Aorta (tissue), 5 donors: ENCODE measurements at regions not wholly inside any gene's neighbourhood (a gene's known extent, or its start where the extent isn't known, plus 50 kb on each side); places are given as distances from the start of the nearest gene placed in this dataset.

Experiments used
- ATAC-seq: fragments of 200-7000 bp; cut with Tn5 transposase; one replicate; pipeline ENCODE4 v1.9.1; 2022; ENCODE audit warnings: moderate library complexity; ENCODE audit not compliant: low FRiP score
- DNase-seq, 2 donors: peaks; one replicate each; pipeline ENCODE4 v3.0.0-alpha.2; 2020
- H3K27ac ChIP-seq, 2 donors: one replicate each; pipeline ENCODE4 v1.5.1; 2013; ENCODE audit warnings: low read length in 2 of 2, mild to moderate bottlenecking in 2 of 2, moderate library complexity in 2 of 2, control low read depth in 1 of 2, inconsistent platforms in 1 of 2, low read depth in 1 of 2
- H3K27me3 ChIP-seq, 2 donors: one replicate each; pipeline ENCODE4 v1.6.1; 2013; ENCODE audit warnings: control low read depth in 1 of 2, low read length in 1 of 2, mild to moderate bottlenecking in 1 of 2, moderate library complexity in 1 of 2; ENCODE audit not compliant: insufficient read depth in 2 of 2, control insufficient read depth in 1 of 2
- H3K36me3 ChIP-seq, 2 donors: one replicate each; pipeline ENCODE4 v1.6.1; 2013; ENCODE audit warnings: control low read depth in 1 of 2, low read length in 1 of 2, mild to moderate bottlenecking in 1 of 2; ENCODE audit not compliant: insufficient read depth in 2 of 2, control insufficient read depth in 1 of 2
- H3K4me1 ChIP-seq, 2 donors: one replicate each; pipeline ENCODE4 v1.6.1; 2013; ENCODE audit warnings: low read length in 2 of 2, control low read depth in 1 of 2, mild to moderate bottlenecking in 1 of 2, moderate library complexity in 1 of 2; ENCODE audit not compliant: insufficient read depth in 2 of 2, control insufficient read depth in 1 of 2
- H3K4me3 ChIP-seq, 2 donors: one replicate each; pipeline ENCODE4 v1.5.1; 2013; ENCODE audit warnings: low read length in 2 of 2, control low read depth in 1 of 2, mild to moderate bottlenecking in 1 of 2
- H3K9me3 ChIP-seq: one replicate; pipeline ENCODE4 v1.6.1; 2013; ENCODE audit warnings: mild to moderate bottlenecking, low read length; ENCODE audit not compliant: control insufficient read depth
- WGBS, 2 donors: extraction: QIAGEN DNeasy Blood & Tissue Kit; methylation state at CpG; one replicate each; pipeline ENCODE4 v1.1.7; 2013; 5-methylcytosine and 5-hydroxymethylcytosine counted together
- intact Hi-C, 2 donors: fragments of 100-400 bp; cut with DNase I; formaldehyde crosslinking; loops; one replicate each; pipeline versions ENCODE4 v1.14.2 to v1.15.0; 2022
- donor health status: healthy with polysubstance abuse.
- donor health status: Bipolar disorder and iron deficiency.
- donor health status: DM: no; HTN: no; CAD: no.
- donor health status: DM: no; HTN: no; CAD: no.
- donor health status: DM: yes; HTN: yes; CAD: no.

GRCh38 chr2:16442971-16443370, 222.7 kb downstream of the CYRIA start:
- intact Hi-C loops = no loop called here
- Histone ChIP-seq H3K27ac (no peak overlapping the region), H3K4me1 (no peaks in the 10 kb centered on the region), H3K4me3 (no peak overlapping the region), H3K9me3 (no peaks in the 10 kb centered on the region), H3K27me3 (no peaks in the 10 kb centered on the region), H3K36me3 (no peaks in the 10 kb centered on the region)
- DNase-seq (no peak), ATAC-seq (no peak)
- 79 to 89% methylated on average over 1 of the region's 1 CpG for WGBS, 2 donors

- Histone ChIP-seq H3K27ac (no peak overlapping the region), H3K4me3 (no peak overlapping the region), H3K36me3 (no peaks in the 10 kb centered on the region), H3K9me3 (no peaks in the 10 kb centered on the region), H3K27me3 (no peaks in the 10 kb centered on the region), H3K4me1 (no peaks in the 10 kb centered on the region)
- no peak for ATAC-seq
- intact Hi-C loops = no loop called here
- WGBS, 2 donors = 75 to 83% methylated on average over 3 of the region's 3 CpGs
- DNase-seq = no peak
These were observed 224.2 kb downstream of the CYRIA start for GRCh38 chr2:16441431-16441830.

GRCh38 chr2:16440898-16441297, 224.7 kb downstream of the CYRIA start:
- WGBS, 2 donors = 70 to 72% methylated on average over 4 of the region's 4 CpGs
- intact Hi-C loops = no loop called here
- ATAC-seq (no peak), DNase-seq (no peak)
- Histone ChIP-seq H3K36me3 (no peaks in the 10 kb centered on the region), H3K27ac (no peak overlapping the region), H3K27me3 (no peaks in the 10 kb centered on the region), H3K4me3 (no peak overlapping the region), H3K4me1 (no peaks in the 10 kb centered on the region), H3K9me3 (no peaks in the 10 kb centered on the region)

GRCh38 chr2:16438613-16439321, 226.9 kb downstream of the CYRIA start:
- intact Hi-C loops = no loop called here
- Histone ChIP-seq H3K27me3 (no peaks in the 10 kb centered on the region), H3K4me3 (no peak overlapping the region), H3K27ac (no peak overlapping the region), H3K9me3 (no peaks in the 10 kb centered on the region), H3K4me1 (no peaks in the 10 kb centered on the region), H3K36me3 (no peaks in the 10 kb centered on the region)
- ATAC-seq (no peak), DNase-seq (no peak)
- WGBS, 2 donors = 18 to 30% methylated on average over 8 of the region's 8 CpGs

DNA sequence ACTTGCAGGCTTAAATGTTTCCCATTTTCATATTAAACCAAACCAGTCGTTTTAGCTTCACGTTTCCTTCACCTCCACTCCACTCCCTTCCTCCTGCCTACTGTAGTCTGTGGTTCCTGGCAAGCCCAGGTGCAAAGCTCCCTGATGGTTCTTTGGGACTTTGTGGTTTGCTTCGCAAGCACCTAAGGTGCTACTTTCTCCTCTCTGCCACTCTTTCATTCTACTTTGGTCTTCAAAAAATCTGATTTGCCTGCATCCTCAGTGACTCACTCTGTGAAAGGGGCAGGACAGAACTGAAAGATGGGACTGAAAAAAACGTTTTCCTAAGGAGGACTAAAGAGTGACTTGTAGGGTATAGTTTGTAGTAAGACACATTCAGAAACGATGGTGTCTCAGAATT, 228.4 kb downstream of the CYRIA start:
- DNase-seq (no peak), ATAC-seq (no peak)
- WGBS, 2 donors = 52 to 53% methylated on average over 5 of the region's 5 CpGs
- Histone ChIP-seq H3K36me3 (no peaks in the 10 kb centered on the region), H3K4me3 (no peak overlapping the region), H3K9me3 (peaks cover 3% of the 10 kb centered on the region), H3K27me3 (no peaks in the 10 kb centered on the region), H3K4me1 (no peaks in the 10 kb centered on the region), H3K27ac (no peak overlapping the region)
- intact Hi-C loops = no loop called here

GRCh38 chr2:16434393-16434792, 231.2 kb downstream of the CYRIA start:
- WGBS, 2 donors = 38 to 39% methylated on average over 2 of the region's 2 CpGs
- H3K27me3 ChIP-seq = no peaks in the 10 kb centered on the region
- H3K4me1 ChIP-seq = no peaks in the 10 kb centered on the region
- intact Hi-C loops = no loop called here
- no peaks in the 10 kb centered on the region for H3K36me3 ChIP-seq
- H3K4me3 ChIP-seq = no peak overlapping the region
- DNase-seq (no peak), ATAC-seq (no peak)
- H3K9me3 ChIP-seq = peaks cover 4% of the 10 kb centered on the region
- H3K27ac ChIP-seq = no peak overlapping the region

GRCh38 chr2:16430846-16431245, 234.8 kb downstream of the CYRIA start:
- ATAC-seq (no peak), DNase-seq (no peak)
- no peaks in the 10 kb centered on the region for H3K4me1 ChIP-seq
- no peaks in the 10 kb centered on the region for H3K27me3 ChIP-seq
- 70 to 74% methylated on average over 3 of the region's 3 CpGs for WGBS, 2 donors
- intact Hi-C loops = no loop called here
- peaks cover 4% of the 10 kb centered on the region for H3K9me3 ChIP-seq
- H3K36me3 ChIP-seq = no peaks in the 10 kb centered on the region
- no peak overlapping the region for H3K27ac ChIP-seq
- H3K4me3 ChIP-seq = no peak overlapping the region

DNA sequence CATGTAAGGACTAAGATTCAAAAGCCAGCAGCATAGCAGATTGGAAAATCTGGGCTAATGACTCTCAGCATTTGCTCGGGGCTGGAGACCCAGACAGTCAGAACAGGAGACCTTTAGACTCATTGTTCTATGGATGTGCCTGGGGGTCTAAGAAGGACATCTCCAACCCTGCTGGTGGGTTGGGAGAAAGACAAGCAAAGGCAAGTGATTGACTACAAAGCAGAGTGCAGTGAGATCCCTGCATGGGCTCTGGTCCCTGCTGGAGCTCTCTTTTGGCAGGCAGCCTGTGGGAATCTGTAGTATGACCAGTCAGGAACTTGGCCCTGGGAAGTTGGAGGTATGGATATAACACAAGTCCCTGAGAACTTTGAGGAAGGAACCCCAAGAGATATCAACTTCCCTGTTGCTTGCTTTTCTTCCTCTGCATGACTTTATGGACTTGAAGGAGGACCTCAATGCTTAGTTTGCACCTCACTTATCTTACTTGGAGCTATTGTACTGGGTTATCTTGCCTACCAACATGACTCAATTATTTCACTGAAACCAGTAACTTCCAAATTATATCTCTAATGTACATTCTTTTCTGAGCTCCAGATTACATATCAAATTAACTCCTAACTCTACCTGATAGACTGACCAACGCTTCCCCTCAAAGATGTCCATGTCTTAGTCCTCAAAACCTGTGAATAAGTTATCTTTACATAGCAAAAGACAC, 236.0 kb downstream of the CYRIA start:
- no peak for ATAC-seq
- H3K4me3 ChIP-seq = no peak overlapping the region
- H3K27me3 ChIP-seq = no peaks in the 10 kb centered on the region
- no peaks in the 10 kb centered on the region for H3K4me1 ChIP-seq
- H3K9me3 ChIP-seq = peaks cover 4% of the 10 kb centered on the region
- intact Hi-C loops = no loop called here
- WGBS, 2 donors = 42 to 74% methylated on average over 2 of the region's 2 CpGs
- no peak overlapping the region for H3K27ac ChIP-seq
- H3K36me3 ChIP-seq = no peaks in the 10 kb centered on the region
- no peak for DNase-seq

- ATAC-seq = no peak
These were observed 236.6 kb downstream of the CYRIA start for GRCh38 chr2:16429002-16429401.

More at GRCh38 chr2:16429002-16429401, 236.6 kb downstream of the CYRIA start:
- intact Hi-C loops = no loop called here
- no peak overlapping the region for H3K27ac ChIP-seq
- H3K4me1 ChIP-seq = no peaks in the 10 kb centered on the region
- H3K36me3 ChIP-seq = no peaks in the 10 kb centered on the region
- no peaks in the 10 kb centered on the region for H3K27me3 ChIP-seq
- H3K9me3 ChIP-seq = peaks cover 4% of the 10 kb centered on the region
- H3K4me3 ChIP-seq = no peak overlapping the region
- DNase-seq = no peak
- WGBS, 2 donors = 59 to 66% methylated on average over 2 of the region's 2 CpGs
